ENCODE measurements at regions not wholly inside any gene's neighbourhood (a gene's known extent, or its start where the extent isn't known, plus 50 kb on each side); places are given as distances from the start of the nearest gene placed in this dataset.

GRCh38 chr11:70502677-70503467, 104.5 kb downstream of the CTTN start:
- Histone ChIP-seq H3K27ac (ENCODE audit: low read depth in 1 of 2, low read length in 2 of 2) (no peak overlapping the region), H3K27me3 (ENCODE audit: control insufficient read depth in 4 of 4, insufficient read depth in 4 of 4, low read length in 3 of 4) (no peaks in the 10 kb centered on the region), H3K9me3 (ENCODE audit: control insufficient read depth in 4 of 4, low read length in 3 of 4) (no peaks in the 10 kb centered on the region), H3K9ac (ENCODE audit: low read depth in 1 of 2, low read length in 2 of 2) (no peak overlapping the region), H3K36me3 (ENCODE audit: control insufficient read depth in 4 of 4, insufficient read depth in 3 of 4, low read depth in 1 of 4, low read length in 3 of 4) (peaks cover 0 to 5% (median 0%) of the 10 kb centered on the region in 4 donors), H3K4me3 (ENCODE audit: low read depth in 1 of 3, low read length in 3 of 3) (no peak overlapping the region), H3K4me1 (ENCODE audit: control insufficient read depth in 4 of 4, insufficient read depth in 4 of 4, low read length in 3 of 4) (no peaks in the 10 kb centered on the region)
- 92% methylated on average over 15 of the region's 15 CpGs for WGBS
- DNase-seq (ENCODE audit: low spot score) = no peak
- no peak for TF ChIP-seq EGR1 (IDR thresholded peaks at IDR 0.05; ENCODE audit: low read depth in 2 of 2)
- no peak for TF ChIP-seq ATF3 (IDR thresholded peaks at IDR 0.05)
- TF ChIP-seq FOXA2 (IDR thresholded peaks at IDR 0.05) = no peak
- TF ChIP-seq RAD21 (IDR thresholded peaks at IDR 0.05) = no peak
- no peak for TF ChIP-seq SP1 (IDR thresholded peaks at IDR 0.05)
- no peak for TF ChIP-seq HNF4A (conservative IDR thresholded peaks at IDR 0.05)
- no peak for TF ChIP-seq MAX (IDR thresholded peaks at IDR 0.05)
- no peak for TF ChIP-seq YY1 (IDR thresholded peaks at IDR 0.05)
- no peak for TF ChIP-seq RXRA (IDR thresholded peaks at IDR 0.05)
- no peak for TF ChIP-seq TAF1 (conservative IDR thresholded peaks at IDR 0.05)
- TF ChIP-seq JUND (IDR thresholded peaks at IDR 0.05) = no peak
- TF ChIP-seq NR2F2 (IDR thresholded peaks at IDR 0.05) = no peak
- TF ChIP-seq FOXA1 (IDR thresholded peaks at IDR 0.05) = no peak
- no peak for TF ChIP-seq REST (IDR thresholded peaks at IDR 0.05)

- TF ChIP-seq RAD21 (IDR thresholded peaks at IDR 0.05) (no peak), NR2F2 (IDR thresholded peaks at IDR 0.05) (no peak), FOXA1 (IDR thresholded peaks at IDR 0.05) (no peak), HNF4A (conservative IDR thresholded peaks at IDR 0.05) (no peak), ATF3 (IDR thresholded peaks at IDR 0.05) (no peak), SP1 (IDR thresholded peaks at IDR 0.05) (no peak), MAX (IDR thresholded peaks at IDR 0.05) (no peak), GABPA (IDR thresholded peaks at IDR 0.05 in 1 of 2, conservative IDR thresholded peaks at IDR 0.05 in 1 of 2) (no peak), HNF4G (IDR thresholded peaks at IDR 0.05) (no peak), TAF1 (conservative IDR thresholded peaks at IDR 0.05) (no peak)
- Histone ChIP-seq H3K9ac (ENCODE audit: low read depth in 1 of 2, low read length in 2 of 2) (no peak overlapping the region), H3K27ac (ENCODE audit: low read depth in 1 of 2, low read length in 2 of 2) (no peak overlapping the region), H3K9me3 (ENCODE audit: control insufficient read depth in 4 of 4, low read length in 3 of 4) (no peaks in the 10 kb centered on the region), H3K4me1 (ENCODE audit: control insufficient read depth in 4 of 4, insufficient read depth in 4 of 4, low read length in 3 of 4) (no peaks in the 10 kb centered on the region), H3K36me3 (ENCODE audit: control insufficient read depth in 4 of 4, insufficient read depth in 3 of 4, low read depth in 1 of 4, low read length in 3 of 4) (peaks cover 0 to 5% (median 0%) of the 10 kb centered on the region in 4 donors), H3K4me3 (ENCODE audit: low read depth in 1 of 3, low read length in 3 of 3) (no peak overlapping the region), H3K27me3 (ENCODE audit: control insufficient read depth in 4 of 4, insufficient read depth in 4 of 4, low read length in 3 of 4) (no peaks in the 10 kb centered on the region)
- WGBS = 88% methylated on average over 14 of the region's 14 CpGs
- DNase-seq (ENCODE audit: low spot score) = no peak
These were observed 105.3 kb downstream of the CTTN start for GRCh38 chr11:70503468-70504221.

Measured in liver (tissue), 7 donors.